Adipose tissue (tissue), 3 donors: ENCODE measurements at regions not wholly inside any gene's neighbourhood (a gene's known extent, or its start where the extent isn't known, plus 50 kb on each side); places are given as distances from the start of the nearest gene placed in this dataset.

Experiments
- H3K27ac ChIP-seq: one replicate; pipeline ENCODE4 v1.5.1; 2013; ENCODE audit warnings: low read depth, low read length
- WGBS, 3 donors: extraction: QIAGEN DNeasy Blood & Tissue Kit; methylation state at CpG; one replicate each; pipeline ENCODE4 v1.1.7; 2013; 5-methylcytosine and 5-hydroxymethylcytosine counted together
- donor health status: healthy with polysubstance abuse.
- donor health status: Bipolar disorder and iron deficiency.
- donor health status: healthy.

DNA sequence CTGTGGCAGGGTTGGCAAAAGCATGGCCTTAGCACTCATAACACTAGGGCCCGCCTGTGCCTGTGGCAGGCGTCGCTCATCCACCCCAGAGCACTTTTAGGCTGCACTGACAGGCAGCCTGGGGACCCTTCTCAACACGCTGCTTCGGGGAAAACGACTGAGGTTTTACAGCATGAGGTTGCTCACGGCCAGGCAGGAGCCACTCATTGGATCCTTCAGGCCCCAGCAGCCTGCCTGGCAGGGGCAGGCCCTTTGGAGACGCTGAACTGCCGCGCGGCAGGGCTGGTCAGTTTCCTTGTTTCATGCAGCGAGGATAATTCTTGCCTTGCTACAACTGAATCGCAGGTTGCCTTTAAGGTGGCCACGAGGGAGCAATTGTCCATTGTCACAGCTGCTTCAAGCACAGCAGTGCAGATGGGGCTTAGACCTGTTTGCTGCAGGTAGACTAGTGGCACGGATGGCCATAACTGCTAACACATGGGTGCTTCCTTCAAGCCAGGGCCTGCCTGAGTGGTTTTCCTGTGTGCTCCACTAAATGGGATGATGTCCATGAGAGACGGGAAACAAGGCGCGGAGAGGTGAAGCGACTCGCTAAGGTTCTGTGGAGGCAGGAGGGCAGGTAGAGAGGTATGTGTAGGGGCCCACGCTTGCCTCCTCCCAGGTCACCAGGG is 49.9 kb upstream of the HS6ST1 start:
- H3K27ac ChIP-seq = no peak overlapping the region
- 95 to 97% (median 96%) methylated on average over 21 of the region's 21 CpGs for WGBS, 3 donors

DNA sequence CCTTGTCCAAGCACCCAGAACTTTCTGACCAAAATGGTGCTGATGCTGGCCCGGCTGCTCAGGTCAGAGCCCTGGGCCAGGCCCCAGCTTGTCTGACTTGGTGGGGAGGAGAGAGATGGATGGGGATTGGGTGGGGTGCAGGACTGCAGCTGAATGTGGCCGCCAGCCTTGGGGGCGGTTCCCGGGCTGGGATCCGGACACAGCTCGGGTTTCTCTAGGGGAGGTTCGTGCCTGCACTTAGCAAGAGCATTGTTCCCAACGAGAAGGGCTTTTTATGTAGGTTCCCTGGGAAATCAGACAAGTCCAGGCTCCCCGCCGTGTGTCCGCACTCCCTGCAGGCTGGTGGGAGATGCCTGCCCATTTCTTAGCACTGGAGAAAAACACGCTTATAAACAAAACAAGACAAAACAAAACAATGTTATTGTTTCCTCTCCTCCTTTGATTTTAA is 50.5 kb upstream of the HS6ST1 start:
- 66 to 81% (median 69%) methylated on average over 12 of the region's 12 CpGs for WGBS, 3 donors
- no peak overlapping the region for H3K27ac ChIP-seq

DNA sequence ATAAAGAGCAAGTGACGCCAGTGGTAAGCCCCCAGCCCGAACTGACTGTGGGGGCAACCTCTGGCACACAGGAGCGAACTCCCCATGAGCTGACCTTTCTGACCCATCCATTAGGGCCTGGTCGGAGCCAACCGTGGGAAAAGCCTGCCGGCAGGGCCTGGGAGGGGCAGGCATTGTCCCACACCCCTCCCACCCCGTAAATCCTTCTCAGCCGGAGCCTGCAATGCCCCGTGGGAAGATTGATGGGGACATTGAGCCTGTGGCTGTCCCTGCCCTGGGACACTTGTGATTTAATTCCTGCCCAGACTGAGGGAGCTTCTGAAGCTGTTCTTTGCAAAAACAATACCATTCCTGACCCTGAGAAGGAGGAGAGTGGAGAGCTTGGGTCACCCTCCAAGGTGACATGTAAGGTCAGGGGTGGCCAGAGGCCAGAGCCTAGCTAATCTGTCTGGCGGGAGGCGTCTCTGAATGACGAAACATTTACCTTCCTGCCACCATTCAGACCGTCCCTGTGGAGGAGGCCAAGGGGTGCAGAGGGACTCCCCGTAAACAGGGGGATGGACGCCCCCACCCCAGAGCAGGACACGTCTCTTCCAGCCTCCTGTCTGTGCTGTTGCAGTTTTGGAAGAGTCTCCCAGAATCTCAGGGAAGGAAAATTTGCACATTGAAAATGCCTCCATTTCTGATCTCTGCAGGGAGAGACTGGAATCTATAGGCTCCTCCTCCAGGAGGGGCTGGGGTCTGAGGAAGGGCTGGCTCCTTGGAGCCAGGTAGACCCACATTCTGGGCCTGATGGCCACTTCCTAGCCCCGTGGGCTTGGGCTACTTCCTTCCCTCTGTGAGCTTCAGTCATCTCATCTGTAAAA is 51.2 kb upstream of the HS6ST1 start:
- H3K27ac ChIP-seq = no peak overlapping the region
- WGBS, 3 donors = 60 to 73% (median 72%) methylated on average over 17 of the region's 17 CpGs

DNA sequence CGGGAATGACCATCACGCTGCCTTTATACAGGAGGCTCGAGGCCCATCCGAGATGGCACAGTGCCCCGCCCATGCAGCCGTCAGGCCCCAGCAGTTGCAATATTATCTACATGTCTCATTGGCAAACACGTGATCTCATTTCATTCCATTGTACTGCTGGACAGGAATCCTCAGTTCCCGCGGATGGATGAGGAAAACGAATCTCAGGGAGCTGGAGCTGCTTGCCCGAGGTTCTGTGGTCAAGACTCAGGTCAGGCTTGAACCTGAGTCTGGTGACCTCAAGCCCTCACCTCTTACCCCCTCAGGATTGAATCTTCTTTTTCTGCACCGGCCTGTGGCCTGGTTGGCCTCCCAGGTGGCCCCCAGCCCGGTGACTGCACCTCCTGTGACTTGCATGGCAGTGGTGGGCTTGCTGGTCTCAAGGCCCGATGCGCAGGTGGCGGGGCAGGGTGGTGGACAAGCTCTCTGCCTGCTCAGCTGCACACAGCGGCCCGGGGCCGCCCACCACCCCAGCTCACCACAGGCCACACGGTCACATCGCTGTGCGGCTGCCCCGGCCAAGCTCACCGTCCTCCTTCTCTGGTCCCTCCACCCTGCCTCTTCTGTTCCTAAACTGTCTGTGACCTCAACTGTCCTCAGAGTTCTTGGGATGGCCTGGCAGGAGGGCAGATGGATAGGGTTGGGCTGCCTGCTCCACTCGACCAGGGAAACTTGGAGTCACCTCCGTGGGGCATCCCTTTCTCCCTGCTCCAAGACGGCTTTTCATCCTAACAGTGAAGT is 52.0 kb upstream of the HS6ST1 start:
- 90 to 92% (median 91%) methylated on average over 27 of the region's 27 CpGs for WGBS, 3 donors
- H3K27ac ChIP-seq = no peak overlapping the region

DNA sequence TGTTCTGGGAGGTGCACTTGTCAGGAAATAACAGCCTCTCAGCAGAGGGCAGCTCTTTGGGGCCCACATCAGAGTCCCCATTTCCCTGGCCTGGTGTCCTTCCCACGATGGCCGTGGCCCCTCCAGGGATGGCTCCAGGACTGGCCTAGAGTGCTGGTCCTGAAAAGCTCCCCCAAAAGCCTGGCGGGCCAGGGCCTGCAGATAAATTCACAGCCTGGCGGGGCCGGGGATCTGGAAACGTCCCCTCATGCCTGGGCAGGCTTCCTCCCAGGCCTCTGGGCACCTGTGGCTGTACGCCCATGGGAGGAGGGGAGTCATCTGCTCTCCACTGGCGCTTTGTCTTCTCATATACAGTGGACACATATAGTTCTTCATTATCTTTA is 52.6 kb upstream of the HS6ST1 start:
- WGBS, 3 donors = 94 to 98% (median 94%) methylated on average over 8 of the region's 8 CpGs

DNA sequence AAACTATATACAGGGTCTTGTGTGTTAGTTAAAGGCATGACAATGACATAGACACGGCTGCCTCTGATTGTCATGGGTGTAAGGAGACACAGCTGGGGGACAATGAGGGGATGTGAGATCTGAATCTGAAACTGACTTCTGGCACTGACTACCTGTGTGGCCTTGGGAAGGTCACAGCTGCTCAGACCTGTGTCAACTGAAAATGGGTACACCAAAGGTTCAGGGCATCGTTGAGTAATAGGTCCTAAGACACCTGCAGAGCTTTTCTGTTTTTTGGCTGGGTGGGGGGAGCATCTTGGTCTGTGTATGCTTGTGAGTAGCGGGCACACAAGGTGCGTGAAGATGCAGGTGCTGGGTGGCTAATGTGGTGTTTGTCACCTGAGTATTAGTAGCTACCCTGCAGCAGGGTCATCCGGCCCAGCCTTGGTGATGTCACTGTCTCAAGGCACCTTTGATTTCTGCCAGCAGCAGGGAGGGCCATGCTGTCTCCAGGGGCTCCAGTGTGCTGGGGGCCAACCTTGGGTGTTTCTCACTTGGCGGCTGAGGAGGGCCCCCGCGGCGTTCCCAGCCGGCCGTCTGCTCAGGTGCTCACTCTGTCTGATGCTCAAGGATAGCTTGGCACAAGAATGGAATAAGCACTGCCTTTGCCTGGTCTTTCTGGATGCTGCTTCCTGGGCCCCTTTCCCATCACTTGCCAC is 53.1 kb upstream of the HS6ST1 start:
- H3K27ac ChIP-seq = no peak overlapping the region
- 84 to 93% (median 90%) methylated on average over 11 of the region's 11 CpGs for WGBS, 3 donors

More for the DNA sequence above, 52.6 kb upstream of the HS6ST1 start:
- no peak overlapping the region for H3K27ac ChIP-seq

DNA sequence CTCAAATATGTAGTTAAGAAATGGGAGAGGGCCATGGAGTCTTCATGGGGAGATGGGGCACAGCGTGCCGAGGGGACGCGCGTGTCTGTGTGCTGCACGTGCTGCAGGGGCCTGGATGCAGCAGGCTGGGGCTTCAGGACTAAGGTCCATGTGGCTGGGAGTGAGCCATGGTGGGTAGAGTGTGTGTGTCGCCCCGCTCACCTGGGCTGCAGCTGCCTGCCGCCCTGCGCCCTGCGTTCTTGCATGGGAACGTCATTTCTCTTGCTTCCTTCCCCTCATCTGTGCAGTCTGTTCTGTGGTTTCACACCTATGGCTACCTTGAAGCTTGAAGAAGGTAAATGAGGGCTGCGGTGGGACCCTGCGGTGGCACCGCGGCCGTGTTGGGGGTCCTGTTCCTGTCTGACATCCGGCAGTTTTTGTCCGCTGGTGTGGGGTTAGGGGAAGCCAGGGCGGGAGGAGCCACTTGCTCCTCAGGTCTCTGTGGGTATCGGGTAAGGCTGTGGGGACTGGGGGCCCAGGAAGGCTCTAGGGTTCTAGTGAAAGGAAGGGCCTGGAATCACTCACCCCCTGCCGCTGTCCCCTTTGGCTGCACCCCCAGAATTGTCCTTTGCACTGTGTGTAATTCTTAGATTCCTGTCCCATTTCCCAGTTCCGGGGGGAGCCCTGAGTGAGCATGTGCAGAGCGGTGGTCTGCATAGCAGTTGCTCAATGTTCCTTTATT is 54.1 kb upstream of the HS6ST1 start:
- H3K27ac ChIP-seq = no peak overlapping the region
- 78 to 91% (median 78%) methylated on average over 22 to 24 of the region's 24 CpGs for WGBS, 3 donors

DNA sequence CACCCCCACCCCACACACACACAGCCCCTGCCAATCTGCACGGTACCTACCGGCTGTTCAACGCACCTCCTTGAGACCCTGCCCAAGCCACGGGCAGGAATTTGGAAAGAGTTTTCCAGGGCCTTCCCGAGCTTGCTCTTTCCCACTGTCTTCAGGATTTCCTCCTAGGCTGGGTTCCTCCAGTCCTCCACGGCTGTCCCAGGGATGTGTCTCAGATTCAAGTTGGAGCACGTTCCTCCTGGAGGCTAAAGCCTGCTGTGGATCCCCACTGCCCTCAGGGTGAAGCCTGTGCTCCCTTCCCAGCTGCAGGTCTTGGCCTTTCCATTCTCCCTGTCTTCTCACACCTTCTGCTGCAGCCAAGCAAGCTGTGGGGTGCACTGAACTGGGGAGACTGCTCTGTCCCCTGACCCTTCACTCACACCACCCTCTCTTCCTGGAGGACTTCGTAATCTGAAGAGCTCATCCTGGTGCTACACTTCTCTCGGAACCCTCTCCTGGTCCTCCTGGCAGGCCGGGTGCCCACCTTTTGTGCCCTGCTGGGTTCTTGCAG is 54.9 kb upstream of the HS6ST1 start:
- WGBS, 3 donors = 88 to 94% (median 93%) methylated on average over 10 of the region's 10 CpGs

DNA sequence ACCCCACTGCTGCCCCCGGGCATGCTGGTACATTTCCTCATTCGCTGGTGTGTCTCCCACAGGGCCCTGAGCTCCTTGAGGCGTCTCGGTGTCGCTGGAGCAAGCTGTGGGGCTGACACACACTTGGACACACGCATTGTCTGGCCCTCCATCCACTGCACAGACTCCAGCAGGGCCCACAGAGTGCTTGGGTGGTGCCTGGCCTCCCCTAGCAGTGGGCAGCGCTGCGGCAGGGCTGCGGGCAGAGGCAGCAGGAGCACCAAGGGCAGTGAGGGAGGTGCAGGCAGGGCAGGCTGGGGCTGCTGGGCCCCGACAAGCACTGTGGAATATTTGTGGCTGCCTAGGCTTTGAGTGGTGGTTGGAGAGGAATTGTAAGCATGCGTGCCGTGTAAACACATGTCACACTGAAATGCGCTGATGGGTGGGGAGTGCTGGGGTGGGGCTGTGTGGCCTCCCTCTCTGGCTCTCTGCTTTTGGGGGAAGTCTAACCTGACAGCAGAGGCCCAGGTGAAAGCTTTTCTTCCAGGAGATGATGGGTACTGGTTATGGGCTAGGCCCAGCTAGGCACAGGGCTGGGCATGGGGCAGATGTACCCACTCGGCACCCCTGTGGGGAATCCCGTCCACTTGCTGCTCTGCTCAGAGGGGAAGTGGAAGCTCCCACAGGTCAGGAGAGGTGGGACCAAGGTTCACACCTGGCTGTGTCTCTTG is 55.5 kb upstream of the HS6ST1 start:
- WGBS, 3 donors = 92 to 94% (median 93%) methylated on average over 15 of the region's 15 CpGs
- no peak overlapping the region for H3K27ac ChIP-seq

More for the DNA sequence above, 54.9 kb upstream of the HS6ST1 start:
- no peak overlapping the region for H3K27ac ChIP-seq

DNA sequence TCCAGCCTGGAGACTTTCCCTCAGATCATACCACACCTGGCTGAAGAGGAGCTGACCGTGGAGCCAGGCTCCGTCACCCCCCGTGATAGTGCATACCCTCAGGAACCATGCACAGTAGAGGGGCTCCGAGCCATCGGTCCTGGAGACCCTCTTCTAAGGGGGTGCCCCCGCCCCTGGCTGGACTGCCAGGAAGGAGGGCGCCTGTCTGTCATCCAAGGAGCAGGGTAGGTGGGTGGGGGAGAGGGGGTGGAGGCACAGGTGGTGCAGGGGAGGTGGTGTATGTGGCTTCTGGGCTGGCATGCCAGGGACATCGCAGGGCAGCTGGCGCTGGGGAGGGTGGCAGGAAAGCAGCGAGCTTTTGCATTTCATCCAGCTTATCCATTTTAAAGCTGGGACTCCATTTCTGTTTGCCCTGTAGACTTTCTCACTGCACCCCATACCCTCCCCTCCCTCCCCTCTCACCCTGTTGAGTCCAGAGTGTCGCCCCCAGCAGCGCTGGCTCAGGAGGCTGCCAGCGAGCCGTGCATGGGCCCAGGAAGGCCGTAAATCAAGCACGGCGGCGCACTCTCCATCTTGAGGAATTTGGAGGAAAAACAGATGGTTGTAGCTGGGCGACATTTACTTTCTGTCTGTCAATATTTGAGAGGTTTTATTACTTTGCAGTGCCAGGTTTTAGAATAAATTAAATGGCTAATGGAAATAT is 56.2 kb upstream of the HS6ST1 start:
- 77 to 91% (median 85%) methylated on average over 19 of the region's 19 CpGs for WGBS, 3 donors
- H3K27ac ChIP-seq = no peak overlapping the region

DNA sequence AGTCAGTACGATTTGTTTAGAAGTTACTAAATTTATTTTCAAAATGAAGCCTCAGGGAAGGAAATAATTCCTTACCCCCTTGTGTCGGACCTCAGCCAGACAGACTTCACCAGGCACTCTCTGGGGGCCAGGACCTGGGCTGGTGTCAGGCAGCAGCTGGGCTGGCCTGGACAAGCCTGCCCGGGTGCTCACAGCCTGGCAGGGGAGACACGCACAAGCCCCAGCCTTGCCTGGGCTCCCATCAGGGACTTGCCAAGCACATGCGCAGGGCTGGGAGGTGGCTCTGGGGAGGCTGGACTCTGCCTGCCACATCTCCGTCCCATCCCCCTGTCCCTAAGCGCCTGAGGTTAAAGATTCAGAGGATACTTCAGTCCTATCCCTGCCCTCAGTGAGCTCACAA is 56.8 kb upstream of the HS6ST1 start:
- H3K27ac ChIP-seq = no peak overlapping the region
- WGBS, 3 donors = 68 to 85% (median 75%) methylated on average over 7 of the region's 7 CpGs

DNA sequence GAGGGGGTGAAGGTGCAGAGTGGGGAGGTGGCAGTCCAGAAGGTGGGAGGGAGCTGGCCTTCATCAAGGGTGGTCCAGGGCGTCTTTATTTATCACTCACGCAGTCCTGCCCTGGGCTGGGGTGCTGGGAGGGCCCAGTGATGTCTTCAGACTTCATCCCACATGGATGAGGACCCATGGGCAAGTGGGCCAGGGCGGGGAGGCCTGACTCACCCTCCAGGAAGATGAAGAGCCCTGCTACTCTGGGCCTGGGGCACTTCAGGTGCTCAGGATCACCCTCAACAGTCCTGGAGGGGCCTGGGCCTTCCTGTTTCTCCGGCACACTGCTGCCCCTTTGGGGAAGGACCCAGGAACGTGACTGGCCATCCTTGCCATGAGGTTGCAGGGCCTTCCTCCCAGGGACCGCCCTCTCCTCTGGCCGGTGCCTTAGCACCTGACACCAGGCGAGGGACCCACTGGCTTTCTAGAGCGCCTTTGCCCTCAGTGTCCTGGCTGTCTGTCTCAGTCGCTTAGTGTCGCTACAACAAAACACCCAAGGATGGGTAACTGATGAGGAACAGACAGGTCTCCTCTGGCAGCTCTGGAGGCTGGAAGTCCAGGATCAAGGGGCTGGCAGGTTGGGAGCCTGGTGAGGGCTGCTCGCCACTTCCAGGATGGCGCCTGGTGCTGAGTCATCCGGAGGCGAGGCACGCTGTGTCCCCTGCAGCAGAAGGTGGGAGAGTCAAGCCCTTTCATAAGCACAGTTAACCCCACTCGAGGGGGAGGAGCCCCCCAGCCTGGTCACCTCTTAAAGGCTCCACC is 57.8 kb upstream of the HS6ST1 start:
- H3K27ac ChIP-seq = no peak overlapping the region
- WGBS, 3 donors = 87 to 90% (median 90%) methylated on average over 16 to 17 of the region's 17 CpGs

DNA sequence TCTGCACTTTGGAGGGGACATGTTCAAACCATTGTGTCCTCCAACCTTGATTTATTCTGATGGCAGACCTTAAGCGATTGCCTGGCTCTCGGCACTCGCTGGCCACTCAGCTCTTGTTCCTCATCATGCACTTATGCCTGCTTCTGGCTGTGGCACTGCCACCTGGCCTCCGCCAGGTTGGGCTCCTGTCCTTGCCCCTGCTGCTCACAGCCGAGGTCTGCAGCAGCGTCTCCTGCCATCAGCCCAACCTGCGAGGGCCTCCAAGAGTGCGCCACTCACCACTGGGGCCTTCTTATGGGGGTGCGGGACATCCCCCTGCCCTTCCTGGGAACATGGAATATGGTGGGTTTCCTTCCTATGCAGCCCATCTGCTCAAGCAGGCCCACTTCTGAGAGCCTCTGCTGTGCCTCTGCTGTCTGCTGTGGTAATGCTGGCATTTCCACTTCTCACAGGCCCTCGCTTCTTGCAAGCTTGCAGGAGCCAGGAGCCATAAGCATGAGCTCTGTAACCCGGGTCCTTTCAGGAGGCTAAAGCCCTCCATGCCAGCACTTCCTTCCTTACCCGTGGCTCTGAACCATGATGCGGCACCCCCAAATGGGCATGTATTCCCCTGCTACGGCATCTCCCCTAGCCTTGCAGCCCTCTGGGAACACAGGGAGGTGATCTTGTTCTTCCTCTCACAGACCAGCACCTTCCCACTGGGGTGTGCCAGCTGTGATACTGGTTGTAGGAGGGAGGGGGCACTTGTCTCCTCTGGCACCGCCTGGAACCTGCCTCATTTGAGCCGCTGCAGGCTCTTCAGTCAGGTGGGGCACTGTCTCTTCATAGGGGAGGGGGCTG is 58.6 kb upstream of the HS6ST1 start:
- no peak overlapping the region for H3K27ac ChIP-seq
- WGBS, 3 donors = 83 to 93% (median 87%) methylated on average over 16 of the region's 16 CpGs

DNA sequence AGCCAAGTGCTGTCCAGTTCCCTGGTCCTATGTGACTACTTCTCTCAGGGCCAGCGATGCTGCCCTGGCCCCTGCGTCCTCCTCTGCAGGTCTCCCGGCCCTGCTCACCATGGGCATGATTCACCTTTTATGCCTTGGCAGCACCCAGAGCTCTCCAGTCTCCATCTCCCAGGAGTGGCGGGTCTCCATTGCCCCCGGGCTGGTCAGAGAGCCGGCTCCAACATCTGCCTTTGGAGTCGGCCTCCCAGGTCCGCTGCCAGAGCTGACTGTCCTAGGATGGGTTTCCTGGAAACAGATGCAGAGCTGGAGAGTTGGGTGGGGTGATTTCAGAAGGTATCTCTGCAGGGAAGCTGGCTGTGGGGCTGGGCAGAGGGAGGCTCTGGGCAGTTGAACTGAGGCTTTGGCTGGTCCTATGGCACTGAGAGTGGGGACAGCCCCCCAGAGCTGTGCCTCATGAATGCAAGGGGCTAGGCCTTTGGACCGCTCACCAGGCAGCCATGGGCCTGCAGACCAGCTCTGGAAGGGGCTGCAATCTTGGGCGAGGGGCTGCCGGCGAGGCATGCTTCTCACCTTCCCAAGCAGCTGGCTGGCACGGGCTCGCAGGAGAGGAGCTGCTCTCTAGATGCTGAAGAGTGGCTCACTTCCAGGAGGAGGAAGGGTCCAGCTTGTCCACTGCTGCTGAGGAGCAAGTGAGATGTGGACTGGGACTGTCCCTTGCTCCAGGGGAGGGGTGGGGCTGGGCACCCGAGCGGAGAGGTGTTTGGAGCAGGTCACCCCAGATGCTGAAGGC is 59.8 kb upstream of the HS6ST1 start:
- WGBS, 3 donors = 85 to 94% (median 86%) methylated on average over 16 of the region's 16 CpGs
- no peak overlapping the region for H3K27ac ChIP-seq
